HepG2 (cell line): ENCODE measurements at regions not wholly inside any gene's neighbourhood (a gene's known extent, or its start where the extent isn't known, plus 50 kb on each side); places are given as distances from the start of the nearest gene placed in this dataset.

ENCODE experiments used
- ATAC-seq: fragments of 200-7000 bp; cut with Tn5 transposase; 3 replicates; pipeline ENCODE4 v1.9.1; 2020; ENCODE audit warnings: mild to moderate bottlenecking, moderate library complexity
- BruUV-seq: library from RNA; stranded (reverse); fragments of 400-500 nt; replicated peaks from 2 replicates; lab custom pipeline; 2021; lab: Mats Ljungman, UMichigan
- CTCF ChIA-PET: fragments of 300-600 bp; formaldehyde crosslinking; extraction: SDS; loops from one replicate; lab custom pipeline; 2021; ENCODE audit warnings: low total read pairs, inconsistent platforms, low intra/inter-chr PET ratio; lab: Yijun Ruan, JAX
- POLR2A ChIA-PET: fragments of 350-600 bp; sonication (Branson Sonifier 250); formaldehyde crosslinking; loops from one replicate; lab custom pipeline; 2020; ENCODE audit warnings: antibody characterized with exemption, inconsistent platforms; lab: Yijun Ruan, JAX
- DNase-seq: peaks from one replicate; pipeline ENCODE4 v3.0.0-alpha.2; 2015; ENCODE audit warnings: low spot score
- FAIRE-seq: peaks from 3 replicates; lab custom pipeline; 2011; peaks lifted over from hg19 to GRCh38; lab: Jason Lieb, UNC
- H2AFZ ChIP-seq: one replicate; pipeline ENCODE4 v1.6.1; 2011; ENCODE audit warnings: low read length, inconsistent platforms
- H3K27ac ChIP-seq: fragments of 300-600 bp; 3 replicates; pipeline ENCODE4 v1.8.0; 2011; ENCODE audit warnings: mixed run types, mild to moderate bottlenecking, mixed read lengths, low read length, inconsistent platforms; ENCODE audit not compliant: insufficient read depth; ENCODE audit errors: extremely low read length
- H3K27me3 ChIP-seq, 2 experiments: fragments of 200-600 bp in 1 of 2; 2 replicates in 1 of 2; 3 replicates in 1 of 2; pipeline versions ENCODE4 v1.6.0 to v1.8.0; 2011; ENCODE audit warnings: low read length in 2 of 2, mild to moderate bottlenecking in 2 of 2, moderate library complexity in 2 of 2, inconsistent platforms in 1 of 2; ENCODE audit not compliant: insufficient read depth in 2 of 2, control insufficient read depth in 1 of 2
- H3K36me3 ChIP-seq, 2 experiments: fragments of 200-600 bp in 1 of 2; replicated peaks in 1 of 2; 2 replicates in 1 of 2; 3 replicates in 1 of 2; pipeline versions ENCODE4 v1.5.1 to v1.8.0; 2011; ENCODE audit warnings: low read length in 2 of 2, inconsistent platforms in 1 of 2; ENCODE audit not compliant: insufficient read depth in 2 of 2, control insufficient read depth in 1 of 2
- H3K4me1 ChIP-seq: 2 replicates; pipeline ENCODE4 v1.5.1; 2012; ENCODE audit warnings: low read length, inconsistent platforms; ENCODE audit not compliant: insufficient read depth
- H3K4me2 ChIP-seq: 2 replicates; pipeline ENCODE4 v1.6.0; 2011; ENCODE audit warnings: low read depth, low read length, inconsistent platforms
- H3K4me3 ChIP-seq, 3 experiments: fragments of 200-600 bp in 1 of 3; sonication (generic), shearing (Covaris generic) in 1 of 3; replicated peaks in 1 of 3; 2 replicates each; pipeline ENCODE4 v1.5.1; 2011 to 2016; ENCODE audit warnings: low read length in 3 of 3, inconsistent platforms in 2 of 3, low read depth in 2 of 3, mild to moderate bottlenecking in 2 of 3, control low read depth in 1 of 3, mixed read lengths in 1 of 3; ENCODE audit not compliant: insufficient read depth in 1 of 3
- H3K79me2 ChIP-seq: one replicate; pipeline ENCODE4 v1.6.1; 2011; ENCODE audit warnings: low read length, inconsistent platforms; ENCODE audit not compliant: insufficient read depth
- H3K9ac ChIP-seq: 2 replicates; pipeline ENCODE4 v1.6.0; 2011; ENCODE audit warnings: mild to moderate bottlenecking, low read depth, low read length, inconsistent platforms; ENCODE audit not compliant: insufficient read depth
- H3K9me3 ChIP-seq: 2 replicates; pipeline ENCODE4 v1.5.1; 2012; ENCODE audit warnings: mild to moderate bottlenecking, low read length
- H4K20me1 ChIP-seq: 2 replicates; pipeline ENCODE4 v1.6.0; 2011; ENCODE audit warnings: inconsistent platforms, mild to moderate bottlenecking, low read length, moderate library complexity; ENCODE audit not compliant: insufficient read depth
- DR1 ChIP-seq: sonication (generic); formaldehyde crosslinking; IDR thresholded peaks from 2 replicates; pipeline ENCODE4 v1.8.0; 2021; ENCODE audit warnings: mild to moderate bottlenecking, missing genetic modification reagents, inconsistent platforms
- ERF ChIP-seq: IDR thresholded peaks from 2 replicates; pipeline ENCODE4 v1.6.1; 2018; ENCODE audit warnings: missing biosample characterization, missing genetic modification reagents
- FOXJ3 ChIP-seq: sonication (generic); formaldehyde crosslinking; IDR thresholded peaks from 2 replicates; pipeline ENCODE4 v1.4.0; 2020; ENCODE audit warnings: missing genetic modification reagents, mild to moderate bottlenecking, borderline replicate concordance
- KMT2B ChIP-seq: IDR thresholded peaks from 2 replicates; pipeline ENCODE4 v1.6.1; 2016; ENCODE audit warnings: missing genetic modification reagents, missing compliant biosample characterization
- MED1 ChIP-seq: sonication (generic); formaldehyde crosslinking; IDR thresholded peaks from 2 replicates; pipeline ENCODE4 v1.4.0; 2020; ENCODE audit warnings: missing genetic modification reagents
- MTERF4 ChIP-seq: sonication (generic); formaldehyde crosslinking; IDR thresholded peaks from 2 replicates; pipeline ENCODE4 v1.8.0; 2023; ENCODE audit warnings: mild to moderate bottlenecking, missing genetic modification reagents
- POGZ ChIP-seq: sonication (generic); formaldehyde crosslinking; IDR thresholded peaks from 2 replicates; pipeline ENCODE4 v1.4.0; 2020; ENCODE audit warnings: mild to moderate bottlenecking, missing genetic modification reagents
- REXO4 ChIP-seq: sonication (generic); formaldehyde crosslinking; IDR thresholded peaks from 2 replicates; pipeline ENCODE4 v1.8.0; 2022; ENCODE audit warnings: missing genetic modification reagents, mild to moderate bottlenecking, borderline replicate concordance
- RFXANK ChIP-seq: IDR thresholded peaks from 2 replicates; pipeline ENCODE4 v1.6.1; 2016
- TBL1XR1 ChIP-seq: fragments of 150-350 bp; IDR thresholded peaks from 2 replicates; pipeline ENCODE4 v1.6.1; 2014; ENCODE audit warnings: borderline replicate concordance, low read length; ENCODE audit not compliant: partially characterized antibody
- TBX2 ChIP-seq: sonication (generic); formaldehyde crosslinking; IDR thresholded peaks from 2 replicates; pipeline ENCODE4 v1.5.0; 2020; ENCODE audit warnings: missing genetic modification reagents, mild to moderate bottlenecking, borderline replicate concordance
- ZNF276 ChIP-seq: sonication (generic); formaldehyde crosslinking; IDR thresholded peaks from 2 replicates; pipeline ENCODE4 v1.4.0; 2020; ENCODE audit warnings: mild to moderate bottlenecking, low read depth, missing genetic modification reagents
- ZNF335 ChIP-seq: sonication (generic); formaldehyde crosslinking; IDR thresholded peaks from 2 replicates; pipeline ENCODE4 v1.4.0; 2020; ENCODE audit warnings: missing genetic modification reagents
- ZNF446 ChIP-seq: sonication (generic); formaldehyde crosslinking; IDR thresholded peaks from 2 replicates; pipeline ENCODE4 v1.5.0; 2020; ENCODE audit warnings: mild to moderate bottlenecking, missing genetic modification reagents
- WGBS: methylation state at CpG from one replicate; pipeline ENCODE4 v1.1.6; 2017; ENCODE audit warnings: low lambda C conversion rate; 5-methylcytosine and 5-hydroxymethylcytosine counted together
- in situ Hi-C: cut with HindIII; loops from 2 replicates; pipeline ENCODE4 v1.10.0; 2017; ENCODE audit warnings: low pct_unique_long_range_greater_than_20kb; ENCODE audit not compliant: extremely low pct_ligation_motif_present
- intact Hi-C: fragments of 100-400 bp; cut with micrococcal nuclease; formaldehyde crosslinking; loops from one replicate; pipeline ENCODE4 v1.10.0; 2022; ENCODE audit not compliant: unreplicated experiment
- TF ChIP-seq, protein P1 (sequence below): sonication (generic); formaldehyde crosslinking; IDR thresholded peaks from 2 replicates; pipeline ENCODE4 v1.5.0; 2020; ENCODE audit warnings: missing genetic modification reagents
- TF ChIP-seq, protein P2 (sequence below): sonication (generic); formaldehyde crosslinking; conservative IDR thresholded peaks from 2 replicates; pipeline ENCODE4 v1.8.1; 2023; ENCODE audit warnings: missing genetic modification reagents
- TF ChIP-seq, protein P3 (sequence below): sonication (generic); formaldehyde crosslinking; IDR thresholded peaks from 2 replicates; pipeline ENCODE4 v1.4.0; 2020; ENCODE audit warnings: missing genetic modification reagents

- TF ChIP-seq MTERF4 (CRISPR knock-in tag) (no peak), FOXJ3 (CRISPR knock-in tag) (no peak)
- TF ChIP-seq, protein P1, sequence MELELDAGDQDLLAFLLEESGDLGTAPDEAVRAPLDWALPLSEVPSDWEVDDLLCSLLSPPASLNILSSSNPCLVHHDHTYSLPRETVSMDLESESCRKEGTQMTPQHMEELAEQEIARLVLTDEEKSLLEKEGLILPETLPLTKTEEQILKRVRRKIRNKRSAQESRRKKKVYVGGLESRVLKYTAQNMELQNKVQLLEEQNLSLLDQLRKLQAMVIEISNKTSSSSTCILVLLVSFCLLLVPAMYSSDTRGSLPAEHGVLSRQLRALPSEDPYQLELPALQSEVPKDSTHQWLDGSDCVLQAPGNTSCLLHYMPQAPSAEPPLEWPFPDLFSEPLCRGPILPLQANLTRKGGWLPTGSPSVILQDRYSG (CRISPR knock-in tag), result no peak
These were observed 1041.8 kb downstream of the SORCS3 start (continued) for GRCh38 chr10:105682911-105683310.

DNA sequence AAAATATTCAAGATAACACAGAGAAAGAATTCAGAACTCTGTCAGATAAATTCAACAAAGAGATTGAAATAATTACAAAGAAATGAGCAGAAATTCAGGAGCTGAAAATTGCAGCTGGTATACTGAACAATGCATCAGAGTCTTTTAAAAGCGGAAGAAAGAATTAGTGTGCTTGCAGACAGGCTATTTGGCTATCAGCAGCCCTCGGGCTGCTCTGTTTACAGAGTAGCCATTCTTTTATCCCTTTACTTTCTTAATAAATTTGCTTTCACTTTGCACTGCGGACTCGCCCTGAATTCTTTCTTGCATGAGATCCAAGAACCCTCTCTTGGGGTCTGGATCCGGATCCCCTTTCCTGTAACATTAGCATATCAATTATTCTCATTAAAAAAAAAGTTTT, 1040.0 kb downstream of the SORCS3 start:
- Histone ChIP-seq H2AFZ (no peak overlapping the region), H4K20me1 (no peaks in the 10 kb centered on the region), H3K9me3 (peaks cover 75% of the 10 kb centered on the region), H3K4me3 (no peak overlapping the region), H3K27me3 (no peaks in the 10 kb centered on the region), H3K4me2 (no peak overlapping the region), H3K27ac (no peak overlapping the region), H3K36me3 (no peaks in the 10 kb centered on the region), H3K9ac (no peak overlapping the region), H3K4me1 (no peaks in the 10 kb centered on the region), H3K79me2 (no peaks in the 10 kb centered on the region)
- WGBS, result 10% methylated on average over 5 of the region's 5 CpGs
- intact Hi-C loops (no loop called here), in situ Hi-C loops (no loop called here)
- TF ChIP-seq ERF (no peak), ZNF446 (CRISPR knock-in tag) (no peak), ZNF276 (CRISPR knock-in tag) (no peak), RFXANK (CRISPR knock-in tag) (no peak), REXO4 (no peak), TBL1XR1 (no peak), ZNF335 (CRISPR knock-in tag) (no peak), DR1 (no peak), KMT2B (CRISPR knock-in tag) (no peak), MED1 (no peak), POGZ (CRISPR knock-in tag) (no peak), TBX2 (no peak)
- TF ChIP-seq, protein P2, sequence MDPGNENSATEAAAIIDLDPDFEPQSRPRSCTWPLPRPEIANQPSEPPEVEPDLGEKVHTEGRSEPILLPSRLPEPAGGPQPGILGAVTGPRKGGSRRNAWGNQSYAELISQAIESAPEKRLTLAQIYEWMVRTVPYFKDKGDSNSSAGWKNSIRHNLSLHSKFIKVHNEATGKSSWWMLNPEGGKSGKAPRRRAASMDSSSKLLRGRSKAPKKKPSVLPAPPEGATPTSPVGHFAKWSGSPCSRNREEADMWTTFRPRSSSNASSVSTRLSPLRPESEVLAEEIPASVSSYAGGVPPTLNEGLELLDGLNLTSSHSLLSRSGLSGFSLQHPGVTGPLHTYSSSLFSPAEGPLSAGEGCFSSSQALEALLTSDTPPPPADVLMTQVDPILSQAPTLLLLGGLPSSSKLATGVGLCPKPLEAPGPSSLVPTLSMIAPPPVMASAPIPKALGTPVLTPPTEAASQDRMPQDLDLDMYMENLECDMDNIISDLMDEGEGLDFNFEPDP (CRISPR knock-in tag), result no peak
- TF ChIP-seq, protein P3, sequence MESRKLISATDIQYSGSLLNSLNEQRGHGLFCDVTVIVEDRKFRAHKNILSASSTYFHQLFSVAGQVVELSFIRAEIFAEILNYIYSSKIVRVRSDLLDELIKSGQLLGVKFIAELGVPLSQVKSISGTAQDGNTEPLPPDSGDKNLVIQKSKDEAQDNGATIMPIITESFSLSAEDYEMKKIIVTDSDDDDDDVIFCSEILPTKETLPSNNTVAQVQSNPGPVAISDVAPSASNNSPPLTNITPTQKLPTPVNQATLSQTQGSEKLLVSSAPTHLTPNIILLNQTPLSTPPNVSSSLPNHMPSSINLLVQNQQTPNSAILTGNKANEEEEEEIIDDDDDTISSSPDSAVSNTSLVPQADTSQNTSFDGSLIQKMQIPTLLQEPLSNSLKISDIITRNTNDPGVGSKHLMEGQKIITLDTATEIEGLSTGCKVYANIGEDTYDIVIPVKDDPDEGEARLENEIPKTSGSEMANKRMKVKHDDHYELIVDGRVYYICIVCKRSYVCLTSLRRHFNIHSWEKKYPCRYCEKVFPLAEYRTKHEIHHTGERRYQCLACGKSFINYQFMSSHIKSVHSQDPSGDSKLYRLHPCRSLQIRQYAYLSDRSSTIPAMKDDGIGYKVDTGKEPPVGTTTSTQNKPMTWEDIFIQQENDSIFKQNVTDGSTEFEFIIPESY (CRISPR knock-in tag), result no peak
- no TSS peak for BruUV-seq
- no peak for DNase-seq
- no peak for FAIRE-seq
- ChIA-PET CTCF (no interaction called here), POLR2A (no interaction called here)
- ATAC-seq, result no peak
